ENCODE measurements at regions not wholly inside any gene's neighbourhood (a gene's known extent, or its start where the extent isn't known, plus 50 kb on each side); places are given as distances from the start of the nearest gene placed in this dataset.

DNA sequence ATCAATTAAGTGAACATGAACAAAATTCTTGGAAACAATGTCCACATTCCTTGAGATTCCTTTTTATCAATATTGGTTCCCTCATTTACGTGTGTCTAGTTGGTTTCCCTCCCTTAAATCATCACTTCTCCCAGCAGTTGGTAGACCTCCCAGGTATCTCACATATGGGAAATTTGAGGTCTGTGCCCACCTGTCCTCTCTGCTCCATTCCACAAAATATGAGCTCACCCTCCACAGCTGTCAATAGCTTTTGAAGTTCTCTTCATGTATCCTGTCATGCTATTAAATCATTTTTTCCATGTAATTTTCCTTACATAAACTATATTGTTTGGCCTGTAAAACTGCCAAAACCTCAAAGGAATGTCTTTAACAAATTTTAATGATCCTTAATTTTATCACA is 992.2 kb upstream of the ACVR2A start:
- Histone ChIP-seq H3K36me3 (ENCODE audit: control insufficient read depth, insufficient read depth, low read length) (no peaks in the 10 kb centered on the region), H3K9ac (no peak overlapping the region), H3K9me3 (ENCODE audit: control insufficient read depth, low read length) (no peaks in the 10 kb centered on the region), H3K4me3 (ENCODE audit: low read depth, low read length) (no peak overlapping the region), H2AFZ (no peak overlapping the region), H3K27me3 (ENCODE audit: control insufficient read depth, insufficient read depth, low read length) (no peaks in the 10 kb centered on the region), H3K27ac (no peak overlapping the region), H3K4me2 (ENCODE audit: low read length) (no peak overlapping the region), H3K4me1 (no peaks in the 10 kb centered on the region), H3K79me2 (no peaks in the 10 kb centered on the region)
- no peak for TF ChIP-seq CTCF (IDR thresholded peaks at IDR 0.05)

GRCh38 chr2:146850746-146851145 is 994.1 kb upstream of the ACVR2A start:
- Histone ChIP-seq H3K4me1 (no peaks in the 10 kb centered on the region), H3K4me3 (ENCODE audit: low read depth, low read length) (no peak overlapping the region)
- no peak for TF ChIP-seq CTCF (IDR thresholded peaks at IDR 0.05)

GRCh38 chr2:146847846-146848245 is 997.0 kb upstream of the ACVR2A start:
- TF ChIP-seq CTCF (IDR thresholded peaks at IDR 0.05) = no peak
- H3K79me2 ChIP-seq = no peaks in the 10 kb centered on the region

More at GRCh38 chr2:146850746-146851145, 994.1 kb upstream of the ACVR2A start:
- Histone ChIP-seq H3K4me2 (ENCODE audit: low read length) (no peak overlapping the region), H3K9me3 (ENCODE audit: control insufficient read depth, low read length) (no peaks in the 10 kb centered on the region), H2AFZ (no peak overlapping the region), H3K9ac (no peak overlapping the region), H3K27me3 (ENCODE audit: control insufficient read depth, insufficient read depth, low read length) (no peaks in the 10 kb centered on the region), H3K36me3 (ENCODE audit: control insufficient read depth, insufficient read depth, low read length) (no peaks in the 10 kb centered on the region), H3K79me2 (no peaks in the 10 kb centered on the region), H3K27ac (no peak overlapping the region)

DNA sequence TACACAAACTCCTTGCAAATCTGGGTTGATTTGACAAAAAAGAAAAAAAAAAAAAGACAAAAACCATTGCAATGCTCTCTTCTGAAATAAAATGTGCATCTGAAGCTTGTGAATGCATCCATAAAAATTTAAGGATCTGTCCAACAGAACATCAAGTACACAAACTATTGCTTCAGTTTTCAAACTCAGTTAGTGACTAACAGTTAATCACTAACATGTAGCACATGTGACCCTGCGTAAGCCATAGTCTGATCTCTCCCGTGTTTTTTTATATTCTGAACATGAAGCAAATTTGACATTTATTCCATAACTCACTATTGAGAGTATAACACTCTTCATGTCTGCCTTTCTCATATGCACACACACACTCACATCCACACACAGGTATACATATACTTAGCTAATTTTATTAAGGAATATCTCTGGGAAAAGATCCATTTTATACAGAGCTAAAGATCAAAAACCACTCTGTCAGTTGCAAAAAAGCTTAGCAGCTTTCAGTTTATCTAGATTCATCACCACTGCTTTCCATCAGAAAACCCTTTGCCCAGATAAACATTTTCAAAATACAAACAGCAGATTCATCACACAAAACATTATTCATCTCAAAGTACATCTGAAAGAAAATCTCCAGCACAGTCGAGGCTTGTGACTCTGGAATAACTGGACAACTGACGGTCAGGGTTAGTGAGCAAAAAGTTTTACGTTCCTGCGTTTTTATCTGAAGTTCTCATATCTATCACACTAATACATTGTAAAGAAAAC is 1000.4 kb upstream of the ACVR2A start:
- no peak overlapping the region for H3K27ac ChIP-seq
- H3K4me1 ChIP-seq = no peaks in the 10 kb centered on the region
- H3K4me2 ChIP-seq (ENCODE audit: low read length) = no peak overlapping the region
- no peak overlapping the region for H3K9ac ChIP-seq
- no peak overlapping the region for H3K4me3 ChIP-seq (ENCODE audit: low read depth, low read length)
- H3K36me3 ChIP-seq (ENCODE audit: control insufficient read depth, insufficient read depth, low read length) = no peaks in the 10 kb centered on the region
- no peaks in the 10 kb centered on the region for H3K27me3 ChIP-seq (ENCODE audit: control insufficient read depth, insufficient read depth, low read length)
- no peak for TF ChIP-seq CTCF (IDR thresholded peaks at IDR 0.05)
- H3K79me2 ChIP-seq = no peaks in the 10 kb centered on the region
- H2AFZ ChIP-seq = no peak overlapping the region
- no peaks in the 10 kb centered on the region for H3K9me3 ChIP-seq (ENCODE audit: control insufficient read depth, low read length)

More at GRCh38 chr2:146847846-146848245, 997.0 kb upstream of the ACVR2A start:
- no peaks in the 10 kb centered on the region for H3K4me1 ChIP-seq
- no peak overlapping the region for H3K4me2 ChIP-seq (ENCODE audit: low read length)
- no peaks in the 10 kb centered on the region for H3K27me3 ChIP-seq (ENCODE audit: control insufficient read depth, insufficient read depth, low read length)
- no peak overlapping the region for H3K9ac ChIP-seq
- no peaks in the 10 kb centered on the region for H3K9me3 ChIP-seq (ENCODE audit: control insufficient read depth, low read length)
- H3K4me3 ChIP-seq (ENCODE audit: low read depth, low read length) = no peak overlapping the region
- no peak overlapping the region for H3K27ac ChIP-seq
- H3K36me3 ChIP-seq (ENCODE audit: control insufficient read depth, insufficient read depth, low read length) = no peaks in the 10 kb centered on the region
- no peak overlapping the region for H2AFZ ChIP-seq

DNA sequence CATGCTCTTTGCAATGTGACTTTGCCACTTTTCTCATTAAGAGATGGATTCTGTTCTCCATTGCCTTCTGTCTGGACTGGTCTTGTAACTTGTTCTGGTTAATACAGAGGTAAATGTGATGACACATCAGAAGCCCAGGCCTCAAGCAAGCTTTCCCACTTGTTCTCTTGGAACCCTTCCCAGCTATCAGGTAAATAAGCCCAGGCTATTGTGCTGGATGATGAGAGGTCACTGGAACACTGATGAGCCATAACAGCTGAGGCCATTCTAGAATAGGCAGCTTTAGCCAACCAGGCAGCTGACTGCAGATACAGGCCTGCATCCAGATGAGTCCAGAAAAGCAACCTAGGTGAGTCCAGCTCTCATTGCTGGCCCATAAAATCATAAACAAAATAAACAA is 1007.0 kb upstream of the ACVR2A start:
- no peak overlapping the region for H2AFZ ChIP-seq
- H3K4me3 ChIP-seq (ENCODE audit: low read depth, low read length) = no peak overlapping the region
- H3K4me2 ChIP-seq (ENCODE audit: low read length) = no peak overlapping the region
- H3K27ac ChIP-seq = no peak overlapping the region
- no peaks in the 10 kb centered on the region for H3K79me2 ChIP-seq
- no peak for TF ChIP-seq CTCF (IDR thresholded peaks at IDR 0.05)
- no peaks in the 10 kb centered on the region for H3K27me3 ChIP-seq (ENCODE audit: control insufficient read depth, insufficient read depth, low read length)
- no peaks in the 10 kb centered on the region for H3K9me3 ChIP-seq (ENCODE audit: control insufficient read depth, low read length)
- no peaks in the 10 kb centered on the region for H3K4me1 ChIP-seq
- H3K9ac ChIP-seq = no peak overlapping the region
- no peaks in the 10 kb centered on the region for H3K36me3 ChIP-seq (ENCODE audit: control insufficient read depth, insufficient read depth, low read length)

Data from parathyroid adenoma (tissue), 2 donors.